GM12872 (cell line): ENCODE measurements at regions not wholly inside any gene's neighbourhood (a gene's known extent, or its start where the extent isn't known, plus 50 kb on each side); places are given as distances from the start of the nearest gene placed in this dataset.

Experiments used
- CTCF ChIP-seq: IDR thresholded peaks from 3 replicates; pipeline ENCODE4 v1.5.1; 2011; ENCODE audit warnings: low read depth, mild to moderate bottlenecking, low read length, moderate library complexity; ENCODE audit not compliant: insufficient read depth

GRCh38 chr2:21194147-21194546 lies 70.4 kb downstream of the TDRD15 start:
- TF ChIP-seq CTCF, result no peak

- no peak for TF ChIP-seq CTCF
These were observed 71.1 kb downstream of the TDRD15 start for GRCh38 chr2:21194858-21195271.

- no peak for TF ChIP-seq CTCF
These were observed 71.6 kb downstream of the TDRD15 start for GRCh38 chr2:21195326-21195725.

- no peak for TF ChIP-seq CTCF
These were observed 74.9 kb downstream of the TDRD15 start for GRCh38 chr2:21198637-21199036.

- no peak for TF ChIP-seq CTCF
These were observed 80.2 kb downstream of the TDRD15 start for GRCh38 chr2:21203976-21204375.

- no peak for TF ChIP-seq CTCF
These were observed 93.7 kb downstream of the TDRD15 start for GRCh38 chr2:21217442-21217841.

GRCh38 chr2:21220930-21221329 lies 97.2 kb downstream of the TDRD15 start:
- no peak for TF ChIP-seq CTCF

- TF ChIP-seq CTCF, result no peak
These were observed 99.8 kb downstream of the TDRD15 start for GRCh38 chr2:21223618-21224017.
